A673 (cell line): ENCODE measurements at regions not wholly inside any gene's neighbourhood (a gene's known extent, or its start where the extent isn't known, plus 50 kb on each side); places are given as distances from the start of the nearest gene placed in this dataset.

Experiments used
- BruUV-seq: library from RNA; stranded (reverse); fragments of 400-500 nt; replicated peaks from 2 replicates; lab custom pipeline; 2021; lab: Mats Ljungman, UMichigan
- CTCF ChIA-PET: fragments of 300-600 bp; sonication (Branson Sonifier 250); formaldehyde crosslinking; loops from one replicate; lab custom pipeline; 2022; ENCODE audit warnings: antibody characterized with exemption; lab: Charles Lee
- POLR2A ChIA-PET: fragments of 300-600 bp; sonication (Branson Sonifier 250); formaldehyde crosslinking; loops from one replicate; lab custom pipeline; 2022; ENCODE audit warnings: antibody characterized with exemption; ENCODE audit not compliant: low non-redundant PET; lab: Charles Lee
- DNase-seq: peaks from one replicate; pipeline ENCODE4 v3.0.0-alpha.2; 2015; ENCODE audit warnings: low spot score
- H3K27ac ChIP-seq: fragments of 200-600 bp; sonication (generic); 2 replicates; pipeline ENCODE4 v1.5.1; 2016; ENCODE audit warnings: mixed run types, low read depth, mild to moderate bottlenecking, mixed read lengths, antibody characterized with exemption, low read length; ENCODE audit not compliant: poor library complexity, severe bottlenecking
- H3K27me3 ChIP-seq: fragments of 200-600 bp; sonication (generic); replicated peaks from 2 replicates; pipeline ENCODE4 v1.6.1; 2017; ENCODE audit warnings: mixed run types, low read depth, mild to moderate bottlenecking, mixed read lengths, antibody characterized with exemption, low read length; ENCODE audit not compliant: insufficient read depth, poor library complexity
- H3K36me3 ChIP-seq: fragments of 200-600 bp; sonication (generic); 2 replicates; pipeline ENCODE4 v1.6.1; 2016; ENCODE audit warnings: mixed run types, mild to moderate bottlenecking, mixed read lengths, antibody characterized with exemption, low read length; ENCODE audit not compliant: insufficient read depth, poor library complexity, severe bottlenecking
- H3K4me1 ChIP-seq: fragments of 200-600 bp; sonication (generic); 2 replicates; pipeline ENCODE4 v1.6.1; 2017; ENCODE audit warnings: mixed run types, mild to moderate bottlenecking, mixed read lengths, antibody characterized with exemption, low read length; ENCODE audit not compliant: insufficient read depth, poor library complexity, severe bottlenecking
- H3K4me3 ChIP-seq: fragments of 200-600 bp; sonication (generic); 2 replicates; pipeline ENCODE4 v1.5.1; 2016; ENCODE audit warnings: low read depth, mixed run types, mild to moderate bottlenecking, mixed read lengths, low read length; ENCODE audit not compliant: poor library complexity, severe bottlenecking
- H3K9me3 ChIP-seq: fragments of 200-600 bp; sonication (generic); 2 replicates; pipeline ENCODE4 v1.6.1; 2016; ENCODE audit warnings: mixed run types, low read depth, mild to moderate bottlenecking, mixed read lengths, antibody characterized with exemption, low read length; ENCODE audit not compliant: poor library complexity, severe bottlenecking
- EZH2 ChIP-seq: fragments of 200-600 bp; sonication (generic); IDR thresholded peaks from 2 replicates; pipeline ENCODE4 v1.6.1; 2017; ENCODE audit warnings: borderline replicate concordance, low read depth, mild to moderate bottlenecking, mixed read lengths, antibody characterized with exemption, low read length; ENCODE audit not compliant: poor library complexity, severe bottlenecking
- intact Hi-C: fragments of 100-400 bp; cut with micrococcal nuclease; formaldehyde crosslinking; loops from one replicate; pipeline ENCODE4 v1.10.0; 2022; ENCODE audit not compliant: unreplicated experiment
- TF ChIP-seq, protein P1 (sequence below): fragments of 300-800, 200-600 bp; sonication (generic); conservative IDR thresholded peaks from 2 replicates; pipeline ENCODE4 v1.5.1; 2017; ENCODE audit warnings: low read depth, mild to moderate bottlenecking, antibody characterized with exemption, low read length, moderate library complexity, mixed read lengths

DNA sequence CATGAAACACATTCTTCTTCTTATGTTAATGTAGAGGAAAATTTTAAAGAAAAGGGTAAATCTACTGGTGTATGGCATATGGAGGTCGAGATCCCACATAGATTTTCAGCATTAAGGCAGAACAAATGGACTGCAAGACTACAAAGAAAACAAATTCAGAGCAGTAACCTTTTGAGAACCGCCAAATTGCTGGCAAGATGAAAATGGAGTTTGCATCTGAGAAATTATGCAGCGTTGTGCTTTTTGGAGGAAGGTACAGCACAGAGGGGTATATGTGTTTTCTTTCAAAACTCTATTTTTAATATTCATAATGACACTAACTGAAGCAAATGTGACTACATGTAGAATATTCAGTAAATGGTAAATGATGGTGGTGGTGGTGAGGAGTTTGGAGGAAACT lies 59.0 kb upstream of the PARD3B start:
- H3K36me3 ChIP-seq, result no peaks in the 10 kb centered on the region
- intact Hi-C loops, result no loop called here
- no peaks in the 10 kb centered on the region for H3K9me3 ChIP-seq
- BruUV-seq, result no TSS peak
- TF ChIP-seq EZH2, result no peak
- TF ChIP-seq, protein P1, sequence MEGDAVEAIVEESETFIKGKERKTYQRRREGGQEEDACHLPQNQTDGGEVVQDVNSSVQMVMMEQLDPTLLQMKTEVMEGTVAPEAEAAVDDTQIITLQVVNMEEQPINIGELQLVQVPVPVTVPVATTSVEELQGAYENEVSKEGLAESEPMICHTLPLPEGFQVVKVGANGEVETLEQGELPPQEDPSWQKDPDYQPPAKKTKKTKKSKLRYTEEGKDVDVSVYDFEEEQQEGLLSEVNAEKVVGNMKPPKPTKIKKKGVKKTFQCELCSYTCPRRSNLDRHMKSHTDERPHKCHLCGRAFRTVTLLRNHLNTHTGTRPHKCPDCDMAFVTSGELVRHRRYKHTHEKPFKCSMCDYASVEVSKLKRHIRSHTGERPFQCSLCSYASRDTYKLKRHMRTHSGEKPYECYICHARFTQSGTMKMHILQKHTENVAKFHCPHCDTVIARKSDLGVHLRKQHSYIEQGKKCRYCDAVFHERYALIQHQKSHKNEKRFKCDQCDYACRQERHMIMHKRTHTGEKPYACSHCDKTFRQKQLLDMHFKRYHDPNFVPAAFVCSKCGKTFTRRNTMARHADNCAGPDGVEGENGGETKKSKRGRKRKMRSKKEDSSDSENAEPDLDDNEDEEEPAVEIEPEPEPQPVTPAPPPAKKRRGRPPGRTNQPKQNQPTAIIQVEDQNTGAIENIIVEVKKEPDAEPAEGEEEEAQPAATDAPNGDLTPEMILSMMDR, result no peak
- no peak overlapping the region for H3K4me3 ChIP-seq
- H3K4me1 ChIP-seq, result no peaks in the 10 kb centered on the region
- H3K27ac ChIP-seq, result no peak overlapping the region
- no peaks in the 10 kb centered on the region for H3K27me3 ChIP-seq
- POLR2A ChIA-PET, result no interaction called here
- CTCF ChIA-PET, result no interaction called here
- DNase-seq, result no peak

DNA sequence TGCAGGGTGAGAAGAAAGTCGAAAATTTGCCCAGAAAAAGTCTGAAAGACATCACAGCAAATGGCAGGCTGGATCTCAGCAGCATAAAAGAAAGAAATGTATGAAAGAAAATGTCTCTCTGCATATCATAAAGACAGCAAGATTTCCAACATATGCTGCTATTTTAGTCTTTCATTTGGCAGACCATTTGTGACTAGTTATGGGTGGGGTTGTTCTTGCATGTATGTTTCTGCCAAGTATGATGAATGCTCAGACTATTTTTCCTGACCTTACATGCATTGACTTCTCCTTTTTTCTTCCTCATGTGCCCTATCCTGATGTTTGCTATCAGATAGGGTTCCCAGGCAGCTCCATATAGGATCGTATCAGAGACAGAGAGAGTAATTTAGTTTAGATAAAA lies 58.5 kb upstream of the PARD3B start:
- H3K27ac ChIP-seq, result no peak overlapping the region
- BruUV-seq, result no TSS peak
- intact Hi-C loops, result no loop called here
- peaks cover 3% of the 10 kb centered on the region for H3K4me1 ChIP-seq
- POLR2A ChIA-PET, result no interaction called here
- no peaks in the 10 kb centered on the region for H3K9me3 ChIP-seq
- no peaks in the 10 kb centered on the region for H3K27me3 ChIP-seq
- no peak for DNase-seq
- H3K36me3 ChIP-seq, result no peaks in the 10 kb centered on the region
- CTCF ChIA-PET, result no interaction called here
- H3K4me3 ChIP-seq, result no peak overlapping the region
- TF ChIP-seq EZH2, result no peak
- TF ChIP-seq, protein P1, result no peak

DNA sequence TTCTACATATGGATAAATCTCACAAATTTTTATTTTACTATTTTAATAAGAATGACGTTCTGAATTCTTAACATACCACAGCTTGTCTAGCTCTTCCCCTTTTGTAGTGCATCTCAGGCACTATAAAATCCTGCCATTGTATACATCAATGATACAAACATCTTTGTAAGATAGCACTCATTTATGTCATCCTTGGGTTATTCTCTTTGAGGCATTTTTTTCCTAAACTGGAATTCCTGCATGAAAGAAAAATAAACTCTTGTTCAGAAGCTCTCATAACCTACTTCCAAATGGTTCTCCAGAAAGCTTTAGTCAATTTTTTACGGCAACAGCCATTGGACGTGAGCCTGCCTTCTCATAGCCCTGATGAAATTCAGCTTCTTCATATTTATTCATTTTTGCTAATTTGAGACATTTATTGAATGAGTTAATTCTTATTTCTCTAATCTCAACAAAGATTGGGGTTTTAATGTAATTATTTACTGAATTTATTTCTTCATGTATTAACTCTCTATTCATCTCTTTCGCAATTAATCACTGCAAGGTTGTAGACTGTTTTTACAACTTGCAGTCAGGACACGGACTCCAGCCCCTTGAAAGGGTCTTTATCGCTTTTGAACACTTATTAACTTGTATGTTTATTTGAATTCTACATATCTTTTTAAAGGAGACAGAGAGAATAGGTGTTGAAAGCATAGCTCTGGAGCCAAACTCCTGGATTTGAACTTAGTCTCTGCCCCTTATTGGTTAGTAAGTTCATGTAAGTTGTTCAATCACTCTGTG lies 57.6 kb upstream of the PARD3B start:
- ChIA-PET POLR2A (no interaction called here), CTCF (no interaction called here)
- no peak for DNase-seq
- no TSS peak for BruUV-seq
- H3K27me3 ChIP-seq, result no peaks in the 10 kb centered on the region
- H3K9me3 ChIP-seq, result no peaks in the 10 kb centered on the region
- H3K4me1 ChIP-seq, result peaks cover 4% of the 10 kb centered on the region
- H3K4me3 ChIP-seq, result no peak overlapping the region
- no peaks in the 10 kb centered on the region for H3K36me3 ChIP-seq
- H3K27ac ChIP-seq, result no peak overlapping the region
- intact Hi-C loops, result no loop called here
- TF ChIP-seq, protein P1, result no peak
- TF ChIP-seq EZH2, result no peak
